HG03159 (cell line): ENCODE measurements at regions not wholly inside any gene's neighbourhood (a gene's known extent, or its start where the extent isn't known, plus 50 kb on each side); places are given as distances from the start of the nearest gene placed in this dataset.

Experiments
- ATAC-seq: cut with Tn5 transposase; IDR thresholded peaks from one replicate; pipeline ENCODE4 v1.9.1; 2021; ENCODE audit warnings: mild to moderate bottlenecking, moderate library complexity; ENCODE audit not compliant: unreplicated experiment

- peak; percentile 76 for ATAC-seq
Measured at GRCh38 chr2:128623776-128624761, 305.4 kb upstream of the HS6ST1 start.

GRCh38 chr2:128624956-128625355 is 306.3 kb upstream of the HS6ST1 start:
- no peak for ATAC-seq

GRCh38 chr2:128625421-128625820 is 306.8 kb upstream of the HS6ST1 start:
- ATAC-seq = no peak

GRCh38 chr2:128625963-128626759 is 307.5 kb upstream of the HS6ST1 start:
- no peak for ATAC-seq

- no peak for ATAC-seq
Measured at GRCh38 chr2:128626760-128627511, 308.3 kb upstream of the HS6ST1 start.

- ATAC-seq = no peak
Measured at GRCh38 chr2:128628206-128628605, 309.5 kb upstream of the HS6ST1 start.

GRCh38 chr2:128628996-128629395 is 310.3 kb upstream of the HS6ST1 start:
- no peak for ATAC-seq

- no peak for ATAC-seq
Measured at GRCh38 chr2:128630974-128631697, 312.5 kb upstream of the HS6ST1 start.

GRCh38 chr2:128631698-128632500 is 313.2 kb upstream of the HS6ST1 start:
- ATAC-seq = no peak

GRCh38 chr2:128632501-128632800 is 313.8 kb upstream of the HS6ST1 start:
- ATAC-seq = no peak

GRCh38 chr2:128633501-128633900 is 314.8 kb upstream of the HS6ST1 start:
- no peak for ATAC-seq

- no peak for ATAC-seq
Measured at GRCh38 chr2:128635361-128635900, 316.8 kb upstream of the HS6ST1 start.

- no peak for ATAC-seq
Measured at GRCh38 chr2:128636802-128637147, 318.1 kb upstream of the HS6ST1 start.

- no peak for ATAC-seq
Measured at GRCh38 chr2:128637481-128638155, 318.9 kb upstream of the HS6ST1 start.

GRCh38 chr2:128638341-128639119 is 319.9 kb upstream of the HS6ST1 start:
- no peak for ATAC-seq

- ATAC-seq = no peak
Measured at GRCh38 chr2:128639120-128639477, 320.4 kb upstream of the HS6ST1 start.

- ATAC-seq = no peak
Measured at GRCh38 chr2:128639693-128640092, 321.0 kb upstream of the HS6ST1 start.

GRCh38 chr2:128640166-128640844 is 321.6 kb upstream of the HS6ST1 start:
- ATAC-seq = no peak
